Globus pallidus (tissue), 1 donor: ENCODE measurements at regions not wholly inside any gene's neighbourhood (a gene's known extent, or its start where the extent isn't known, plus 50 kb on each side); places are given as distances from the start of the nearest gene placed in this dataset.
A peak's percentile ranks its signal among the peaks of the same experiment; 100 is the strongest.

Experiments used
- DNase-seq: peaks from one replicate; pipeline ENCODE4 v3.0.0-alpha.2; 2015; ENCODE audit warnings: low spot score

DNA sequence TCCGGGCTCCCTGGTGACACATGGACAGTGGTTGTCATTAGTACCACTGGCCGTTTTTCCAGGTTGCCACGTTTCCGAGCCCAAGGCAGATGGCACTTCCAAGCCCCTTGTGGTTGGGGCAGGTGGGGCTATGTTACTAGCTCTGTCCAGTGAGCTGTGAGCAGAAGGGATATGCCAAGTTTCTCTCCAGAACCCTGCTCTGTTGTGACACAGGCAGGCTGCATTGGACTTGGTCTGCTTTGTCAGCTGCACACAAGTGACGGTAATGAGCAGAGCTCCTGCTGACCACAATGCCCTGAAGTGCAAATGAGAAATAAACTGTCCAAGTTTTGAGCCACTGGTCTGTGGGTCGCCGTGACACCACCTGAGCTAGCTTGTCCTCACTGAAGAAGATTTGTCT, 118.8 kb downstream of the GYPC start:
- no peak for DNase-seq

DNA sequence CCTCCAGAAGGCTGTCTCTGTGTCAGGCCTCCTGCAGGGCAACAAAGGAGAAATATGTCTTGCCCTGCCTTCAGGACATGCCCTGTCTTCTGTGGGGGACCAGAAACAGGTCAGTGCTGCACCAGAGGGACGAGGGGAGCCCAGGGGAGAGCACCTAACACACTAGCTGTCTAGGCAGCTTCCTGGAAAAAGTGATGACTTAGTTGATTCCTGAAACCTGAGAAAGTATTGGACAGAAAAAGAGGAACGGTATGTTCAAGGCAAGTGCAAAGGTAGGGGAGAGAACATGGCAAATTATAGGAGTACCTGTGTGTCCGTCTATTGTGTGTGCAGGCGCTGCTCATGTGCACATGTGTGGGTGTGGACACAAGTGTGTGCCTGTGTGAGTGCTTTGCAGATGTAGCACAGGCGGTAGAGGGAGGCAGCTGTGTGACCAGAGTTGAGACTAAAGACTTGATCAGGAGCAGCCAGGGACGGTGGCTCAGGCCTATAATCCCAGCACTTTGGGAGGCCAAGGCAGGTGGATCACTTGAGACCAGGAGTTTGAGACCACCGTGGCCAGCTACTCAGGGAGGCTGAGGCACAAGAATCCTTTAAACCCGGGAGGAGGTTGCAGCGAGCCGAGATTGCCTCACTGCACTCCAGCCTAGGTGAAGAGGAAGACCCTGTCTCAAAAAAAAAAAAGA, 119.5 kb downstream of the GYPC start:
- DNase-seq, result no peak

DNA sequence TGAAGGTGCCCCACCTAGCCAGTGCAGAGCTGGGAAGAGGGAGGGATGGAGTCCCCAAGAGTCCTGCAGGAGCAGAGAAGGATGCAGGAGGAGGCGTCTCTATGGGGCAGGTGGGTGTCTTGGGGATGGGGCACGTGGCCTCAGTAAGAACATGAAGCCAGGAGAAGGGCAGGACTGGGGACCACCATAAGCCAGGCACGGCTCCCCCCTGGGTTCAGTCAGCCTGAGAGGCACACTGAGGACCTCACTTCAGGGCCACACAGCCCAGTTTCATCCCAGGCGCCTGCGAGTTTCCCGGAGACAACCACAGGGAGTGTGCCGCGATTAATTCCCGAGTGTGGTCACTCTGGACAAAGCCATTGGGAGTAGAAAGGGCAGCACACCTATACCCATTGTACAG, 120.3 kb downstream of the GYPC start:
- DNase-seq, result no peak

DNA sequence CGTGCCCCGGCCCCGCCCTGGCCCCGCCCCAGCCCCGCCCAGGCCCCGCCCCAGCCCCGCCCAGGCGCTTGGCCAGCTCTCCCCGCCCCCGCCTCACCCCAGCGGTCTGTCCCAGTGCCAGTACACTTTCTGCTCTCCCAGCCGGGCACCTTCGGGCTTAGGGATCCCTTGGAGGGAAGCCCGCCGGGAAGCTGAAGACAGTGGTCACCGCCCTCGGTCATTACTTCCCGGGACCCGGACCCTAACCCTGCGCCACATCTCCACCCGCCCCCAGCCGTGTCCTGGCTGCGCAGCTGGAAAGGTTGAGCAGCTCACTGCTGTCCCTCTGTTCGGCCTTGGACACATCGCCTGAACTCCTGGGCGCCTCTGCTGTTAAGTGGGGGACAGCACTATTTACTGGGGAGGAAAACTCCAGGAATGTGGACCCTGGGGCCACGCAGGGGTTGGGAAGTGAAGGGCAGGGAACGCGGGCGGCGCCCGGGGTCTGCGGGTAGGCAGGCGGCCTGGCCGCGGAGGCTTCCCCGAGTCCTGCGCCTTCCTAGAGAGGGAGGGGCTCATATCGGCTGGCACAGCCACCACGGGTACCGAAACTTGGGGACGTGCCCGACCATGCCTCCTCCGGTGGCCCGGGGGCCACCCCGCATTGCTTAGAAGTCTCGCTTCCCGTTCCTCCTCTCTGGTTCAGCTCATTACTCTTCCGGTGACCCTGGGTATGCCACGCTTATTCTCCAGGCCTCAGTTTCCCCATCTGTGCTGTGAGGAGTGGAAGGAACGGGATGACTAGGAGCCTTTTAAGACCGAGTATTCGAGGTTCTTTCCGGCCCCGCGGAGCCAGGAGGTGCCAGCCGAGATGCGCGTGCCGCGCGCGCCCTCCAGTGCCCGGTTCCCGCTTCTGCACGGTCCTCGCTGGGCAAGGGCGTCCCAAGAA, 121.0 kb downstream of the GYPC start:
- peak; percentile 66 for DNase-seq

DNA sequence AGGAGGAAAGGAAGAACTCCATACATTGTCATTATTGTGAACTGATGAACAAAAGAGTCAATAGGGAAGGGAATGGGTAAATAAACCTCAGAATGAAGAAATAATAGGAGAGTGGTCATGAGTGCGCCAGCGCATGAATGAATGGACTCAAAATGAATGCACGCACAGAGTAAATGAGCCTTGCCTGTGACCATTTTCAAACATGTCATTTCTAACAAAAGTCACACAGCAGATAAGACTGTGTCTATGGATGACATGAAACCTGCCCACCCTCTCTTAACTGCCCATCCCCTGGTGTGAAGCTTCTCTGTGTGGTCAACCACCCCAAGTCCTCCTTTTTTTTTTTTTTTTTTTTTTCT, 121.1 kb upstream of the TEX51 start:
- no peak for DNase-seq

DNA sequence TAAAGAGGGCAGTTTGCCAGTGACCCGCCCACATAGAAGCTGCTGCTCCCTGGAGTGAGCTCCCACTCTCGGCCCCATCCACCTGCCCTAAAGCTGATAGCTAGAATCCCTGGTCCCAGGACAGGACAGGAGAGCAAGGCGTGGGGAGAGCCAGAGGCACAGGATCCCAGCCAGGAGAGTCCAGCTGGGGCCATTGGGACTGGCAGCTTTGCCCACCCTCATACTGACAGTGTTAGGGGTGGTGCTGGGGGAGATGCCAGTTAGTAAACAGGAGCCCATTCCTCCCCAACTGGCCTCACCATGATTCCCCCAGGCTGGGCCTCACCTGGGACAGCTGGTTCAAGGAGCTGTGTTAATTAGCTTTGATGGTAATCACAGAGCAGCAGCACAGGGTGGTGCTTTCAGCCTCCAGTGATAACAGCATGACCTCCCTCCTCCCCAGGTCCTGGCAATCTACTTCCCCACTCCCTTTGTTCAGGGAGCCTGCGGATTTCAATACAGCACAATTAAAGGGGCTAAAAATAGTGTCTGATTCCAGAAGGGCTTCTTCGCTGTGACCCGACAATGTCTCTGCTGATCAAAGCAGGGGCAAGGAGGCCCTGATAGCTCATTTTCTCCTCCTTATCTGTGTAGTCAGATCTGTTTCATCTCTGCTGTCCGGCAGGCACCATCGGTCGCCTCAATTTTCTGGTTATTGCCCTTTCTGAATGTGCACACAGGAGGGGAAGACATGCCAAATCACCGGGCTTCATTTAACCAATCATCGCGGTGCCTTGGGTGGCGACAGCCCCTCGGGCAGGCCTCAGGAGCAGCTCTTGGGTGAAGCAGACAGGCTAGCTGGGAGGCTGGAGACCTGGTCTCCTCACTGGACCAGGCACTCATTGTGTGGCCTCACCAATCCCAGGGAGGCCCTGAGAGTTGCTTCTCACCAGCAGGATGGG, 119.9 kb upstream of the TEX51 start:
- DNase-seq, result no peak

DNA sequence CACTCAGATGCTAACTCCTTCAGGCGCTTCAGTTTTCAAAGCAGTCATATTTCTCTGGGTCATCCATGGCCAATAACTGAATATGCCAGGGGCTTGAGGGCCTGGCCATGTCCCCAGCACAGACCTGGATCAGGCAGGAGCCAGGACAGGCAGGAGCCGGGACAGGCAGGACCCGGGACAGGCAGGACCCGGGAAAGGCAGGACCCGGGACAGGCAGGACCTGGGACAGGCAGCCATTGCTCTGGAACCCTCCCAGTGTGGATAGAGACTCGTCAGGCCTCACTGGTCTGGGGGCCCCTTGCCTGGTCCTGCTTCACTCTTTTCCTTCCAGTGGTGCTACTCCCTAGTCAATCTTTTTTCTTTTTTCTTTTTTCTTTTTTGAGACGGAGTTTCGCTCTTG, 117.5 kb upstream of the TEX51 start:
- DNase-seq, result no peak

DNA sequence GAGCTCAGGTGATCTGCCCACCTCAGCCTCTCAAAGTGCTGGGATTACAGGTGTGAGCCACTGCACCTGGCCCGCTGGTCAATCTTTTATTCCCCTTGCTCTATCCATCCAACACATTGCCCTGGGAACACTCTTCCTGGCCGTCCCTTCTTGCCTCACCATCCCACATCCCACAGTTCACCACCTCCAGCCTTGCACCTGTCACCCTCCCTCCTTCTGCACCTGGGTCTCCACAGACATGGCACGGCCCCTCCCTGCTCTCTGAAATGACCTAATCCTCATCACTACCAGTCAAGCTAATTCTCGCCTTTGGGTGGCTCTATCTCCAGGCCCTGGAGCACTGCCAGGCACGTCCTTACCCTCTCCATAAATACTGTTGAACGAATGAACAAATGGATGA, 116.9 kb upstream of the TEX51 start:
- no peak for DNase-seq

DNA sequence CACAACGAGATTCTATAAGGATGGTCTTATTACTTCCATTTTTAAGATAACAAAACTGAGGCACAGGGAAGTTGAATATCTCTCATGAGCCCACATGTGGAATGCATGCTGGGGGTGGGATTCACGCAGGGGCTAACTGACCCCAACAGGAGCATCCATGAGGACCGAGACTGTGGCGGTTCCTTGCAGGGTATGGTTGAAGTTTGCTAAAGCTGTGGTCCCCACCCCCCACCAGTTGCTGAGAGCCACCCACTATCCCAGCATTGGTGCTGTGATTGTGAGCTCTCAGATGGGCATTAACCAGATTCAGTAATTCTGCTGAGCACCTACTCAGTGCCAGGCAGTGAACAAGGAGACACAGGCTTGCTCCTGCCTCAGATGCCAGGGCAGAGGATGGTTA, 116.0 kb upstream of the TEX51 start:
- DNase-seq, result no peak

DNA sequence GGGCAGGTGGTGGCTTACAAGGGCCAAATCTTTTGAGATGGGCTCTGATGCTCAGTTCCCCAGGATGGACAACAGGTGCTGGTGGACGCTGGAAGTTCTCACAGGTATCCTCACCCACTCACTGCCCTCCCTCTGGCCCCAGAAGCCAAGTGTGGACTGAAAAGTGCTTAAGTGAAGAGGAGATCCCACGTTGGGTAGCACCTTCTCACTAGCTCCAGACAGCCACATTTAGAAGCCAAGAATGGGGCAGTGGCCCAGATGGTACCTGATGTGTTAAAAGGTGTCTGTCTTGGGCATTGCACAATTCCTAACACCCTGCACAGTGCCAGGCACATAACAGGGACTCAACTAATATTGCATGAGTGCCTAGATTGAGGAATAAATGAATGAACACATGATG, 115.3 kb upstream of the TEX51 start:
- no peak for DNase-seq

DNA sequence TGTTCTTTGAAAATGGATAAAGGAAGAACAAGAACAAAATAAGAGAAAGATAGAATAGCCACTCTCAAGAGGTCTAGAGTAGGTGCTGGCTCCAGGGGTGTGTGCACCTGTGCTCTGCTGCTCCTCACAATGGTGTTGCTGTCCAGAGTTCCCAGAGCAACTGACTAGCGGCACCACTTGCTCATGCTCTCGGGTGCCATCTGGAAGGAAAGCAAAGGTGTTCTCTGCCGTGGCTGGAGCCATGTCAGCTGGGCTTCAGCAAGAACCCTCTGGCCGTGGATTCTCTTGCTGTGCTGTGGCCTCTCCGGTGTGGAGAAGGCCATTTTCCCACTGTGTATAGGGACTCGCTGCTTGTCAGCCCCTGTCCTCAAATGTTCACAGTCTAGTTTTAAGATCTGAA, 114.6 kb upstream of the TEX51 start:
- DNase-seq, result no peak

DNA sequence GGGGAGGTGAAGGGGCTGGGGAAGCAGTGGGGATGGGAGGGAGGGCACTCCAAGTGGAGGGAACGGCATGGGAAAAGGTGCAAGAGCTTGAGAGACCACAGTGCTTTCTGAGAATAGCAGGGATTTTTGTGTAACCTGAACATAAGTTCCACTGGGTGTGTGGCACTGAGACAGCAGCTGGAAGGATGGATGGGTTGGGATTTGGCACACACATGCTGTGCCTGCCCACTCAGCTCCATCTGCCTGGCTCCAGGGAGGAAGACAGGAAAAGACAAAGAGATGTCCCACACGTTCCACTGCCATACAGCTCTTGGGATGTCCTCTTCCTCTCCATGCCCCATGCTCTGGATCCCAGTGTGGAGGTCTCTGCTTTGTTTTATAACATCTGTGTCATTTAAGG, 114.1 kb upstream of the TEX51 start:
- no peak for DNase-seq

DNA sequence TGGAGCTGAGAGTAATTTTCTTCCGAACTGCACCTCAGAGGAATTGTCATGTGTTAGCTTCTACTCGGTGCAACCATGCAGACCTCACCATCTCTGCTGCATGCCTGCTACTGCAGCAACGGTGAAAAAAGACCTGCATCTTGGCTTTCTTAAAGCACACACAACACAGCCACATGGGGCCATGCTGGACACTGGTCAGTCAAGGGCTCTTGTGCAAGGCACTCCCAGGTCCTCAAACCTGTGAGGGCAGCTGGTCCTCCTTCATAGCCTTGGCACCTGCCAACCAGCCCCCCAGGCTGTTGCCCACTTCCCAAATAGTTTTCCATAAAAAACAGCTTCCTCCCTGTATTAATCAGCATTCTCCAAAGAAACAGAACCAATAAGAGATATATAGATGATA, 113.5 kb upstream of the TEX51 start:
- DNase-seq, result no peak

DNA sequence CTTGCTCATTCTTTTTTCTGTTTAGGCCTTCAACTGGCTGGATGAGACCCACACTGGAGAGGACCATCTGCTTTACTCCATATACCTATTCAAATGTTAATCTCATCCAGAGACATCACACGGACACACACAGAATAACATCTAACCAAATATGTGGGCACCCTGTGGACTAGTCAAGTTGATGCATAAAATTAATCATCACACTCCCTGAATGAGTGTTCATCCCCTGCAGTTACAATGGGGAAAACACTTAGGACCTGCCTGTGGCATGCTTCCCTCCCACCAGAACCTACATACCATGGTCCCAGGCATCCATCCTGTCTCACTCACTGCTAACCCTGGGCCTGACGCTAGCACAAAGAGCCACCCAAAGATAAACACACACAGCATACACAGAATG, 112.8 kb upstream of the TEX51 start:
- DNase-seq, result no peak

DNA sequence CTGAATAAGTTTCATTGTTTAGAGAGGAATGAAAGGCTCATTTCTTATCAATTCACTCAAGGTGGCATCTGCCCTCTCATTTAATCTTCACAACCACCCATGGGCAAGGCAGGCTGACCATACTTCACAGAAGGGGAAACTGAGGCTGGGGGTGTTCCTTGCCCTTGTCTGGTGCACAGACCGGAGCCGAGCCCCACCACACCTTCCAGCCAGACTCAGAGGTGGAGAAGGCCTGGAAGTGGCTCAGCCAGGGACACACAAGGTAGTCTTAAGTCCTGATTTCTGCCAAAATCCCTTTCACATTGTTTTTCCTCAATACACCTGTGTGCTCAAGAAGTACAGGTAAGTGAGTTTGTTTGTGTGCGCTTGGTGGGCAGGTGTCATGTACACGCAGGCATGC, 111.9 kb upstream of the TEX51 start:
- no peak for DNase-seq

DNA sequence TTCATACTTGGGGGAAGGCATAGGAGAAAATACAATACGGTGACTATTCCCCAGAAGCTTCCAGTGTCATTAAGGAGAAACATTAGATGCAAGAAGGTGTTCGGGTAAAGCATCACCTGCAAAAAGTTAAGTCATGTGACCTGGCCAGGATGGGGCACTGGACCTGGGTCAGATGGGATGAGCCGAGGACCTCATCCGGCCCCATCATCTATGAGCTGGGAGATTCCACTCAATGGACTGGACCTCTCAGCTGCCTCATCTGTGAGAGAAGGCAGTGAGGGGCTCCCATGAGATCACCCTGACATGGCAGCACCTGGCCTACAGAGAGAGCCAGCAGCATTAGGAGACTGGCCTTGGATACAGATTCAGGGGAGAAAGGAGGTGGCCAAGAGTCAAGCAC, 111.4 kb upstream of the TEX51 start:
- DNase-seq, result no peak

DNA sequence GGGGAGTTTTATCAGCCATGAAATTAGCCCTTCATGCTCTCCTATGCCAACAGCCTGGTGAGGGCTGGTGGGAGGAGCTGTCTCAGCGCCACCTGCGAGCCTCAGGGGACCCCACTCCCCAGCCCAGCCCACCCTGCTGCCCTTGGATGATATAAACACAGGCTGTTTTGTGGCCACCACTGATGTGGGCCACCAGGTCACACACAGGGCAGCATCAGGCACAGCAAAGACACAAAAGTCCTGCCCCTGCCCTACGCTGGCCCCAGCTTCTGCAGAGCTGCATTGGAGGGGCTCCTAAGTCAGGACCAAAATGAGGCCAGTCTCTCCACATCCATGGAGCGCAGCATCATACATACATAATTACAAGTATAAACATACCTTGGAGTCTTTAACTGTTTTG, 110.6 kb upstream of the TEX51 start:
- no peak for DNase-seq

DNA sequence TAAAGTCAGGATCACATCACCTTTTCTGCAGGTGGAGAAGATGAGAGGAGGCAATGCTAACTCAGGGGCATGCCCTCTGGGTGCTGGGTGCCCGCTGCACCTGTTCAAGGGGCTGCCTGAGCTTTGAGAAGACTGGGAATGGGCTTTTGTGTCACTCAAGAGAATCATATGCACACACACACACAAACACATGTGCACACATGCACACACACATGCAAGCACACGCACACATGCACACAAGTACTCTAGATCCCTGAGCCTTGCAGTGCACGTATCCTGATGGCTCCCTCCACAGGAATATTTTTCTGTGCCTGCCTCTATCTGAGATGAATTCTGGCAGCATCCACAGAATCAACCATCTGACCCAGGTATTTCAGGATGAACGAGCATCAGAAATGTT, 110.0 kb upstream of the TEX51 start:
- no peak for DNase-seq

DNA sequence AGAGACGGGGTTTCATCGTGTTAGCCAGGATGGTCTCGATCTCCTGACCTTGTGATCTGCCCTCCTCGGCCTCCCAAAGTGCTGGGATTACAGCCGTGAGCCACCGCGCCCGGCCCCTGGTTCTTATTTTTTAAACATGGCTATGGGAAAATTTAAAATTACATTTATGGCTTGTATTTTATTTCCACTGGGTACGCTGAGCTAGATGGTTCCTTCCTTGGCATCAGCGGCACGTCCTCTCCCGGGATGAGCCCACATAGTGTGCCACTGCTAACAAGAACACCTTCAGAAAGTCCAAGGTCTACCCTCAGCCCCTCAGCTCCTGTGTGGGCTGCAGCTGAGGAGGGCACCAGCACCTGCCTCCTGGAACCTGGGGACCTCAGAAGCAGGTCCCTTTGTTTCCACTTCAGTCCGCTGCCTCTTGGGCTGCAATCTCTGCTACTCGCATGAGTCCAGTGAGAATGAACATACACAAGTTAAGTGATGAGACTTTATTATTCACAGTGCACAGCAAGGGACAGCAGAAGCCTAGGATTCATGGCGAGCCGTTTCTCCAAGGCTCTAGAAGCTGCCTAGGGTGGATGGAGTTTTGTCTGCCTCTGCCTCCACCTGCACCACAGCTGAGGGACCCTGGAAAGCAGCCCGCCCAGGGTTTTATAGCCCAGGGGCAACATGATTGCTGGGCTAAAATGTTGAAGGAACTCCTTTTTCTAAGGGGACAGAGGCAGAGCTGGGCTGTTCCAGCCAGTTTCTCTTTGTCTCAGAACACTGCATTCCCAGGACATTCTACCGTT, 107.5 kb upstream of the TEX51 start:
- no peak for DNase-seq

DNA sequence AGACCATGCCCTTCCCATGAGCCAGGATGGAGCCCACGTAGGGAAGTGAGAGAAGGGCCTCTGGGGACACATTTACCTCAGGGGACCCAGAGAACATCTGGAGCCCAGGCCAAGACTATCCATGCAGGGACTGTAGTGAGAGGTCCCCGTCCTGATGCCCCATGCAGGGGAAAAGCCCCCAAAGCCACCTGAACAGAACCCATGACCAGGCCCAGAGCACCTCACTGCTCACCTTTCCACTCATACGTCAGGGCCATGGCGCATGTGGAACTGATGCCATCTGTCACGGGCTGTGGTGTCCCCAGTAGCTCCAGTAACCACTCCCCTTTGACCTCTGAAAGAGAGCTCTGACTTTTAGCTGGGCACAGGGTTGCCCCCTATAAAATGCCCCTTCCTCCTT, 106.5 kb upstream of the TEX51 start:
- DNase-seq, result no peak

DNA sequence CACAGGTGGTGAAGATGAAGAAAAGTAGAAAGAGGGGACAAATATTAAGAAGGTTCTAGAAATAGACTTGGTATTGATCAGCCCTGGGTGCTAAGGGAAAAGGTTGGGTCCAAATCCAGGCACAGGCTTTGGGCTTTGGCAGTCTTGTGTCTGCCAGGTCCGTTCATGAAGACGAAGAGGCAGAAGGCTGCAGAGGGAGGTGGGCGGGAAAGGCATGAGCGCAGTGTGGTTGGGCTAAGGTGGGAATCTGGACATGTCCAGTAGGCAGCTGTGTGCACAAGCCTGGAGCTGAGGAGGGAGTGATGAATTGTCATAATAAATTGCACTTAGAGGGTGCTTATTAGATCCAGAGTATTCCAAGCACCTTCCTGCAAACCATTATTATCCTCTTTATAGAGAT, 105.7 kb upstream of the TEX51 start:
- no peak for DNase-seq
